ENCODE measurements at regions not wholly inside any gene's neighbourhood (a gene's known extent, or its start where the extent isn't known, plus 50 kb on each side); places are given as distances from the start of the nearest gene placed in this dataset.
"Not testable (repeated sequence)": the region's sequence is repeated elsewhere in the genome, so short reads cannot be mapped to it uniquely, and the experiment has no call there.

DNA sequence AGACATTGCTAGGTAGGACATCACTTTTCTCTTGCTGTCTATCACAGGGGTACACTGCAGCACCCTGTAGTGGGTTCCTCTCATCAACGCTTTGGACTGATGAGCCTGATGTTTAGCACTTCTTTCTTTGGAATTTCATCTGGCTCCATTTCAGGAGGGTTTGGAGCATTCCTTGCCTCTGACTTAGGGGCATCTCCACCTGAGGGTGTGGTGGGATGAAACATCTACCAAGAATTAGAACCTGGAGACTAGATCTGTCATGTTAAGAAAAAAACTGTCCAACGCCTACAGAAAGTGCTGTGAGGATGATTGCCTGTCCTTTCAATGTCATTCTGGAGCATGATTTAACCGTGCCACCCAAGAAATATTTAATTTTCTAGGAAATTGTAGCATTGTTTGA lies 648.4 kb downstream of the ETS1 start:
- no peaks in the 10 kb centered on the region for H3K27me3 ChIP-seq

DNA sequence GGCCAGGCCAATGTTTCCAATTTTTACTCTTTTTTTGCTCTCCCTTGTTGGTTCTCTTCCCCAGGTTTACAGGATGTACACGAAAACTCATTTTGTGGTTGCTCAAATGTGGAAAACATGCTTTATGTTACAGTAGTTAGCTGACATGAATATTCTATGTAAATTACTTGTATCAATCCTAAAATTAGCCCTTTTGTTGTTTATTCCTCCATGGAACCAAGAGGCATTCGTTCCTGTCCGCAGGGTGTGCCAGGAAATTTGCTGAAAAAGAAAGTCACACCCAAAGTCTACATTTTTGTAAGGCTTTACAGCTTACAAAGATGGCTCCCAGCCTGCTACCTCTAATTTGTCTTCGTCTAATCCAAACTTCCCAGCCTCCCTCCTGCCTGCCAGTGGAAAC lies 652.3 kb downstream of the ETS1 start:
- ATAC-seq (no peak), DNase-seq (no peak)
- H3K36me3 ChIP-seq: no peaks in the 10 kb centered on the region
- TF ChIP-seq, protein P1, sequence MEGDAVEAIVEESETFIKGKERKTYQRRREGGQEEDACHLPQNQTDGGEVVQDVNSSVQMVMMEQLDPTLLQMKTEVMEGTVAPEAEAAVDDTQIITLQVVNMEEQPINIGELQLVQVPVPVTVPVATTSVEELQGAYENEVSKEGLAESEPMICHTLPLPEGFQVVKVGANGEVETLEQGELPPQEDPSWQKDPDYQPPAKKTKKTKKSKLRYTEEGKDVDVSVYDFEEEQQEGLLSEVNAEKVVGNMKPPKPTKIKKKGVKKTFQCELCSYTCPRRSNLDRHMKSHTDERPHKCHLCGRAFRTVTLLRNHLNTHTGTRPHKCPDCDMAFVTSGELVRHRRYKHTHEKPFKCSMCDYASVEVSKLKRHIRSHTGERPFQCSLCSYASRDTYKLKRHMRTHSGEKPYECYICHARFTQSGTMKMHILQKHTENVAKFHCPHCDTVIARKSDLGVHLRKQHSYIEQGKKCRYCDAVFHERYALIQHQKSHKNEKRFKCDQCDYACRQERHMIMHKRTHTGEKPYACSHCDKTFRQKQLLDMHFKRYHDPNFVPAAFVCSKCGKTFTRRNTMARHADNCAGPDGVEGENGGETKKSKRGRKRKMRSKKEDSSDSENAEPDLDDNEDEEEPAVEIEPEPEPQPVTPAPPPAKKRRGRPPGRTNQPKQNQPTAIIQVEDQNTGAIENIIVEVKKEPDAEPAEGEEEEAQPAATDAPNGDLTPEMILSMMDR (IDR thresholded peaks at IDR 0.05): no peak
- H3K4me1 ChIP-seq: no peaks in the 10 kb centered on the region
- intact Hi-C loops (cut with DNase I): no loop called here
- H3K27me3 ChIP-seq: no peaks in the 10 kb centered on the region
- no peak overlapping the region for H3K4me3 ChIP-seq
- no peak overlapping the region for H3K27ac ChIP-seq
- no peaks in the 10 kb centered on the region for H3K9me3 ChIP-seq

More for the DNA sequence above, 648.4 kb downstream of the ETS1 start:
- no peak for ATAC-seq
- TF ChIP-seq, protein P1 (IDR thresholded peaks at IDR 0.05): no peak
- Histone ChIP-seq H3K4me3 (no peak overlapping the region), H3K36me3 (no peaks in the 10 kb centered on the region), H3K27ac (no peak overlapping the region), H3K4me1 (no peaks in the 10 kb centered on the region), H3K9me3 (no peaks in the 10 kb centered on the region)
- intact Hi-C loops (cut with DNase I): no loop called here
- no peak for DNase-seq

DNA sequence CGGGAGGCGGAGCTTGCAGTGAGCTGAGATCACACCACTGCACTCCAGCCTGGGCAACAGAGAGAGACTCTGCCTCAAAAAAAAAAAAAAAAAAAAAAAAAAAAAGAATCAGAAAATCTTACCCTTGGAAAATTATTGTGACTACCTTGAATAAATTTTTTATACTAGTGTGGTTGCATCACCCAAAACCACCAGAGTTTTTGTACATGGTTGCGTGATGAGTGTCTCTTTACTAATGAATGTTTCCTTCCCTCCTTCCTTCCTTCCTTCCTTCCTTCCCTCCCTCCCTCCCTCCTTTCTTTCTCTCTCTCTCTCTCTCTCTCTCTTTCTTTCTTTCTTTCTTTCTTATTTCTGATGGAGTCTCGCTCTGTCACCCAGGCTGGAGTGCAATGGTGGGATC lies 653.4 kb downstream of the ETS1 start:
- not testable (repeated sequence) for H3K4me1 ChIP-seq

DNA sequence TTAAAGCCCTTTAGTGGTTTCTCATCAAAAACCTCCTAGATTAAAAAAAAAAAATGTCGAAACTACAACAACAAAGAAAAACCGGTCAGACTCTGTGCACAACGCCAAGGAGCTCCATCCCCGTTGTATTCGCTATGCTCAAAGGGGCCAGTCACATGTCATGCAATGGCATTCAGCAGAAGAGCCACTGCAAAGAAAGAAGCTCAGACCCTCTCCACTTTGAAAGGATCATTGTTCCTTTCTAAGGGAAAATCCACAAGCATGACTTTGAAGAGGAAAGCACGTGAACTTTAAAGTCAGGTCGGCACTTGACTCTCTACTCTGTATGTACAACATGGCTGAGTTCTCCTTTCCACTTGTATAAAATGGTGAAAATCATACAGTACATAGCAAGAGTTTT lies 655.6 kb downstream of the ETS1 start:
- H3K4me1 ChIP-seq: no peaks in the 10 kb centered on the region
- DNase-seq (no peak), ATAC-seq (no peak)
- H3K27me3 ChIP-seq: no peaks in the 10 kb centered on the region
- TF ChIP-seq, protein P1 (IDR thresholded peaks at IDR 0.05): no peak
- H3K27ac ChIP-seq: no peak overlapping the region
- intact Hi-C loops (cut with DNase I): no loop called here
- no peak overlapping the region for H3K4me3 ChIP-seq
- no peaks in the 10 kb centered on the region for H3K36me3 ChIP-seq
- H3K9me3 ChIP-seq: no peaks in the 10 kb centered on the region

More for the DNA sequence above, 653.4 kb downstream of the ETS1 start:
- DNase-seq; intact Hi-C loops (cut with DNase I); H3K9me3 ChIP-seq; H3K27me3 ChIP-seq; H3K4me3 ChIP-seq; H3K36me3 ChIP-seq; ATAC-seq; H3K27ac ChIP-seq: not testable (repeated sequence)

DNA sequence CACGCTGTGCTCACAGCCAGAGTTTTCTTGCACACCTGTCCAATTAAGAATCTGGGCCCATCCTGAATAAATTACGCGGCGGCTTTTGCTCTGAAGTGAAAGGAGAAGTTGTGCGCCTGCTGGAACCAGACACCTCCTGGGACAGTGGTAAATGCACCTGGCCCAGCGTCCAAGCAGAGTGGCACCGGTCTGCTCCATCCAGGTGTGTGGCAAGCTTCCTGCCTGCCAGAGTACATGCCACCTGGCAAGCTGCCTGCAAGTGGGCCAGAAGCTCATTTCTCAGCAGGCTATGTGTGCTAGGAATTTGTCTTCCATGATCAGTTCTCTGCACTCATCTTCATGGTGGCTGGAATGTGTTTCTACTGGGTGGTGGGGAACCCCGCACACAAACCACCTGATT lies 660.6 kb downstream of the ETS1 start:
- H3K27ac ChIP-seq: no peak overlapping the region
- intact Hi-C loops (cut with DNase I): no loop called here
- ATAC-seq (no peak), DNase-seq (no peak)
- no peaks in the 10 kb centered on the region for H3K36me3 ChIP-seq
- no peaks in the 10 kb centered on the region for H3K27me3 ChIP-seq
- TF ChIP-seq, protein P1 (IDR thresholded peaks at IDR 0.05): no peak
- H3K9me3 ChIP-seq: no peaks in the 10 kb centered on the region
- H3K4me3 ChIP-seq: no peak overlapping the region
- H3K4me1 ChIP-seq: no peaks in the 10 kb centered on the region

DNA sequence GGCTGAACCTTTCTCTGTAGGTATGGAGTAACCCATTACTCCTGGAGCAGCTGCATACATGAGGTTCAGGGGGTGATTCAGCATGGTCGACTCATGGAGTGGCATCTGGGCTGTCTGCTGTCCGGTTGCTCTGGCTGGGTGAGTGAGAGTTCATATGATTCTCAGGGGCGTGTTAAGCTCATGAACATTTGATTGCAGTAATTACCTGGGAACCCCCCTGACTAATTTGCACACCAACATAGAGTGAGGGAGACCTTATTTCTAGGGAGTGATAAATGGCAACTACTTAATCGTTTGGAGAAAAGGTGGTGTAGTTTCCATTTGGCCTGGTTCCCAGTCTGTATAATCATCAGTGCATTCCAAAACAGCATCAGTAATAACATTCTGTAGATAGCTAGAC lies 661.9 kb downstream of the ETS1 start:
- TF ChIP-seq, protein P1 (IDR thresholded peaks at IDR 0.05): no peak
- no peak for DNase-seq
- no peaks in the 10 kb centered on the region for H3K9me3 ChIP-seq
- no peak for ATAC-seq
- no peaks in the 10 kb centered on the region for H3K36me3 ChIP-seq
- H3K27me3 ChIP-seq: no peaks in the 10 kb centered on the region
- intact Hi-C loops (cut with DNase I): no loop called here
- H3K4me3 ChIP-seq: no peak overlapping the region
- H3K4me1 ChIP-seq: no peaks in the 10 kb centered on the region
- no peak overlapping the region for H3K27ac ChIP-seq
